Gastrocnemius medialis (tissue), 4 donors: ENCODE measurements at regions not wholly inside any gene's neighbourhood (a gene's known extent, or its start where the extent isn't known, plus 50 kb on each side); places are given as distances from the start of the nearest gene placed in this dataset.

ENCODE experiments used
- ATAC-seq, 2 donors: fragments of 150-250 bp; one replicate each; pipeline ENCODE4 v1.9.1; 2016
- DNase-seq, 2 donors: peaks; one replicate each; pipeline ENCODE4 v3.0.0-alpha.2; 2019
- H3K27ac ChIP-seq, 4 donors: fragments of 200-600 bp; sonication (generic); 1 replicate in 1 of 4; 2 replicates in 3 of 4; pipeline ENCODE4 v1.5.1; 2016 to 2018; ENCODE audit warnings: mild to moderate bottlenecking in 2 of 4, moderate library complexity in 1 of 4
- H3K27me3 ChIP-seq, 3 donors: fragments of 200-600 bp; sonication (generic) in 2 of 3; 1 replicate in 1 of 3; 2 replicates in 2 of 3; pipeline versions ENCODE4 v1.5.1 to v1.6.0; 2016 to 2019; ENCODE audit warnings: mild to moderate bottlenecking in 1 of 3, moderate library complexity in 1 of 3
- H3K36me3 ChIP-seq, 2 donors: fragments of 200-600 bp; sonication (generic) in 1 of 2; one replicate each; pipeline ENCODE4 v1.5.1; 2017 to 2018
- H3K4me1 ChIP-seq, 2 donors: fragments of 200-600 bp; sonication (generic) in 1 of 2; one replicate each; pipeline ENCODE4 v1.5.1; 2016 to 2017; ENCODE audit warnings: mild to moderate bottlenecking in 2 of 2
- H3K4me3 ChIP-seq, 4 donors: fragments of 200-600 bp; sonication (generic) in 3 of 4; 1 replicate in 1 of 4; 2 replicates in 3 of 4; pipeline ENCODE4 v1.5.1; 2016 to 2019; ENCODE audit warnings: mild to moderate bottlenecking in 2 of 4
- H3K9me3 ChIP-seq, 3 donors: fragments of 200-600 bp; sonication (generic) in 2 of 3; 1 replicate in 1 of 3; 2 replicates in 2 of 3; pipeline ENCODE4 v1.5.1; 2016 to 2019
- POLR2A ChIP-seq, 2 donors: fragments of 450-650 bp; IDR thresholded peaks; one replicate each; pipeline ENCODE4 v1.6.1; 2017; ENCODE audit warnings: antibody characterized with exemption in 2 of 2, mild to moderate bottlenecking in 2 of 2, moderate library complexity in 2 of 2
- in situ Hi-C, 4 donors: fragments of 200-750 bp; cut with MboI; loops; one replicate each; pipeline versions ENCODE4 v1.15.0 to v1.8.0; 2017; ENCODE audit warnings: low sequenced_read_pairs in 4 of 4
- intact Hi-C: fragments of 100-400 bp; cut with DNase I; formaldehyde crosslinking; loops from one replicate; pipeline ENCODE4 v1.15.1; 2023; ENCODE audit warnings: low total_unique reads
- TF ChIP-seq, protein P1 (sequence below), 5 experiments: fragments of 450-650 bp in 3 of 5; fragments of 200-600 bp in 2 of 5; sonication (generic) in 2 of 5; IDR thresholded peaks in 4 of 5; conservative IDR thresholded peaks in 1 of 5; 1 replicate in 4 of 5; 2 replicates in 1 of 5; pipeline ENCODE4 v1.5.1; 2016 to 2019; ENCODE audit warnings: antibody characterized with exemption in 5 of 5, mild to moderate bottlenecking in 3 of 5, moderate library complexity in 3 of 5

DNA sequence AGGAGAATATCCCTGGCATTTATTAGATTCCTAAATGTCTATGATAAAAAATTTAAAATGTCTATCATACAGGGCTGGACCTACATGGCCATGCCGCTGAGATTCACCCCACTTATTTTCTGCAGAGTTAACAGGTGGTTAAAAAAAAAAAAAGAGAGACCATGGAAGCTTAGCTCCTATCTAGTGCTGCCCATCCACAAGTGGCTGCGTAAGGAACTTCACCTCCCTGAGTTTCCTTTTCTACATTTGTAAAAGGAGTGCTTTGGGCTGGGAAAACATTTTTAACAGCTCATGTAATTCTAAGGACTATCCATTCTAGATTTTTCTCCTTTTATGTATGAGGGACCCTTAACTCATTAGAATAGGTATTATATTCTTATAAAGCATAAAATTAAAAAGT lies 534.1 kb downstream of the MMUT start:
- in situ Hi-C loops (no loop called here), intact Hi-C loops (no loop called here)
- H3K4me1 ChIP-seq: no peaks in the 10 kb centered on the region
- H3K36me3 ChIP-seq: no peaks in the 10 kb centered on the region
- no peak overlapping the region for H3K4me3 ChIP-seq
- no peaks in the 10 kb centered on the region for H3K9me3 ChIP-seq
- H3K27me3 ChIP-seq: no peaks in the 10 kb centered on the region
- DNase-seq: no peak
- no peak for ATAC-seq
- TF ChIP-seq POLR2A (IDR thresholded peaks at IDR 0.05): no peak
- TF ChIP-seq, protein P1, sequence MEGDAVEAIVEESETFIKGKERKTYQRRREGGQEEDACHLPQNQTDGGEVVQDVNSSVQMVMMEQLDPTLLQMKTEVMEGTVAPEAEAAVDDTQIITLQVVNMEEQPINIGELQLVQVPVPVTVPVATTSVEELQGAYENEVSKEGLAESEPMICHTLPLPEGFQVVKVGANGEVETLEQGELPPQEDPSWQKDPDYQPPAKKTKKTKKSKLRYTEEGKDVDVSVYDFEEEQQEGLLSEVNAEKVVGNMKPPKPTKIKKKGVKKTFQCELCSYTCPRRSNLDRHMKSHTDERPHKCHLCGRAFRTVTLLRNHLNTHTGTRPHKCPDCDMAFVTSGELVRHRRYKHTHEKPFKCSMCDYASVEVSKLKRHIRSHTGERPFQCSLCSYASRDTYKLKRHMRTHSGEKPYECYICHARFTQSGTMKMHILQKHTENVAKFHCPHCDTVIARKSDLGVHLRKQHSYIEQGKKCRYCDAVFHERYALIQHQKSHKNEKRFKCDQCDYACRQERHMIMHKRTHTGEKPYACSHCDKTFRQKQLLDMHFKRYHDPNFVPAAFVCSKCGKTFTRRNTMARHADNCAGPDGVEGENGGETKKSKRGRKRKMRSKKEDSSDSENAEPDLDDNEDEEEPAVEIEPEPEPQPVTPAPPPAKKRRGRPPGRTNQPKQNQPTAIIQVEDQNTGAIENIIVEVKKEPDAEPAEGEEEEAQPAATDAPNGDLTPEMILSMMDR (IDR thresholded peaks at IDR 0.05 in 4 of 5, conservative IDR thresholded peaks at IDR 0.05 in 1 of 5): no peak
- no peak overlapping the region for H3K27ac ChIP-seq

DNA sequence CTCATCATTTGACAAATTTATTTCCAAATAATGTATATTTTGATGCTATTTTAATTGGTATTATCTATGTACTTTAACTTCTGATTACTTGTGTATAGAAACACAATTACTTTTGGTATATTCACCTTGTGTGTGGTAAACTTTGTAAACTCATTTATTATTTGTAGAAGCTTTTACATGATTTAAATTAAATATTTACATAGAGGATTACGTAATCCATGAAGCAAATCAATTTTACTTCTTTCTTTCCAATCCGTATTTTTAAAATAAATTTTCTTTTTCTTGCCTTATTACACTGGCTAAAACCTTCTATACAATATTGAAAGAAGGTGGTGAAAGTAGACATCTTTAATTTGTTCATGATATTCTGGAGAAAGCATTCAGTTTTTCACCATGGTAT lies 540.2 kb downstream of the MMUT start:
- Histone ChIP-seq H3K4me1 (no peaks in the 10 kb centered on the region), H3K27ac (no peak overlapping the region), H3K4me3 (no peak overlapping the region), H3K9me3 (no peaks in the 10 kb centered on the region), H3K27me3 (no peaks in the 10 kb centered on the region), H3K36me3 (no peaks in the 10 kb centered on the region)
- intact Hi-C loops (no loop called here), in situ Hi-C loops (no loop called here)
- no peak for ATAC-seq
- no peak for DNase-seq
- TF ChIP-seq, protein P1 (IDR thresholded peaks at IDR 0.05 in 4 of 5, conservative IDR thresholded peaks at IDR 0.05 in 1 of 5): no peak
- TF ChIP-seq POLR2A (IDR thresholded peaks at IDR 0.05): no peak

DNA sequence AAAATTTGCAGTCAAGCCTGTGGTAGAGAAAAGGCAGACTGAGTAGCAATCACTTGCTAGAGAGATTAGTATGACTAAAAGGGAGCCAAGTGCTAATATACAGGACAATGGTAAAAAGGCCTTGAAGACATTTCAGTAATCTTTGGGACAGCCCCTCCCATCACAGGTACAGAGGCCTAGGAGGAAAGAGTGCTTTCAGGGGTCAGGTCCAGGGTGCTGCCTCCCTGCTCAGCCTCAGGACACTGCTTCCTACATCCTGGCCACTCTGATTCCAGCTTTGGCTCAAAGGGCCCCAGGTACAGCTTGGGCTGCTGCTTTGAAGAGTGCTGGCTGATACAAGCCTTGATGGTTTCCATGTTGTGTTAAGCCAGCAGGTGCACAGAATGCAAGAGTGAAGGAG lies 543.5 kb downstream of the MMUT start:
- Histone ChIP-seq H3K27me3 (no peaks in the 10 kb centered on the region), H3K4me1 (no peaks in the 10 kb centered on the region), H3K4me3 (no peak overlapping the region), H3K9me3 (no peaks in the 10 kb centered on the region), H3K27ac (no peak overlapping the region), H3K36me3 (no peaks in the 10 kb centered on the region)
- in situ Hi-C loops: no loop called here
- no peak for TF ChIP-seq POLR2A (IDR thresholded peaks at IDR 0.05)
- TF ChIP-seq, protein P1 (IDR thresholded peaks at IDR 0.05 in 4 of 5, conservative IDR thresholded peaks at IDR 0.05 in 1 of 5): no peak
- ATAC-seq (no peak), DNase-seq (no peak)
- intact Hi-C loops: no loop called here

DNA sequence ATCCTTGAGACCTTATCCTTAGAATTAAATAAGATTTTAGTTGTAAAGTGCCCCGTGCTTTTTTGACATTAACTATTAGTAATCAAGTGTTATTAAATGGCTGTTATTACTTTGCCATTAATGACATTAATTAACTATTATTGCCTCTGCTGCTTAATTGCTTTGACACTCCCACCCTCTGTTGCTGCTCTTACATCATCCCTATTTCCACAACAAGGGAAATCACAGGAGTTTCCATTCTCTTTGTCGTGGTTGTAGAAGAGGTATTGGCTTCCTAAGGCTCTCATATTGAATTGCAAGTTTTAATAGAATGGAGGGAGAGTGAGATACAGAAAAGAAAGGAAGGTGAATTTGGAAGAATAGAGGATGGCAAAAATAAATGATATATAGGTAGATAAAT lies 545.8 kb downstream of the MMUT start:
- ATAC-seq (no peak), DNase-seq (no peak)
- no peak for TF ChIP-seq POLR2A (IDR thresholded peaks at IDR 0.05)
- TF ChIP-seq, protein P1 (IDR thresholded peaks at IDR 0.05 in 4 of 5, conservative IDR thresholded peaks at IDR 0.05 in 1 of 5): no peak
- in situ Hi-C loops (no loop called here), intact Hi-C loops (no loop called here)
- Histone ChIP-seq H3K4me1 (no peaks in the 10 kb centered on the region), H3K4me3 (no peak overlapping the region), H3K36me3 (no peaks in the 10 kb centered on the region), H3K9me3 (no peaks in the 10 kb centered on the region), H3K27me3 (no peaks in the 10 kb centered on the region), H3K27ac (no peak overlapping the region)

DNA sequence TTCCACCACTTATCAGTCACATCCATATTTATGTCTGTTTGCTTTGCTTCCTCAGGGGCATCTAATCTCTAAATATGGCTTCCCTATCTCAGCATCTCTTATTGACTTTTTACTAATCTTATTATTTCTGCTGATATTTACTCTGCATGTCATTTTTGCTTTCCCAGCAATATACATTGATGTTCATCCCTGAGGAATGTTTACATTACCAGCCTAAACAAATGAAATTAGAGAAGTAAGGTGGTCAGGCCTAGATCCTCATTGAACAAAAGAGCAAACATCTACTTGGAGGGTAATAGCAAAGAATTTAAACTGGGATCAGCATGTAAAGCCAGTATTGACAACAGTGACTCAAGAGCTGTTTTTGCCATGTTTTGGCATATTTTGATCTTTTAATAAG lies 546.4 kb downstream of the MMUT start:
- TF ChIP-seq, protein P1 (IDR thresholded peaks at IDR 0.05 in 4 of 5, conservative IDR thresholded peaks at IDR 0.05 in 1 of 5): no peak
- no peak for TF ChIP-seq POLR2A (IDR thresholded peaks at IDR 0.05)
- ATAC-seq (no peak), DNase-seq (no peak)
- Histone ChIP-seq H3K27ac (no peak overlapping the region), H3K4me1 (no peaks in the 10 kb centered on the region), H3K36me3 (no peaks in the 10 kb centered on the region), H3K4me3 (no peak overlapping the region), H3K27me3 (no peaks in the 10 kb centered on the region), H3K9me3 (no peaks in the 10 kb centered on the region)
- intact Hi-C loops: no loop called here
- in situ Hi-C loops: no loop called here
